Suprapubic skin (tissue), 4 donors: ENCODE measurements at regions not wholly inside any gene's neighbourhood (a gene's known extent, or its start where the extent isn't known, plus 50 kb on each side); places are given as distances from the start of the nearest gene placed in this dataset.

Source experiments
- DNase-seq, 2 donors: peaks; one replicate each; pipeline ENCODE4 v3.0.0-alpha.2; 2019; ENCODE audit warnings: low spot score in 2 of 2
- H3K27ac ChIP-seq: fragments of 200-600 bp; sonication (generic); one replicate; pipeline ENCODE4 v1.5.1; 2019
- H3K27me3 ChIP-seq: fragments of 200-600 bp; sonication (generic); one replicate; pipeline ENCODE4 v1.5.1; 2019
- H3K36me3 ChIP-seq: fragments of 200-600 bp; sonication (generic); one replicate; pipeline ENCODE4 v1.5.1; 2019
- H3K4me1 ChIP-seq: fragments of 200-600 bp; sonication (generic); one replicate; pipeline ENCODE4 v1.5.1; 2019
- H3K4me3 ChIP-seq: fragments of 200-600 bp; sonication (generic); one replicate; pipeline ENCODE4 v1.5.1; 2019; ENCODE audit warnings: mild to moderate bottlenecking
- H3K9me3 ChIP-seq: fragments of 200-600 bp; sonication (generic); one replicate; pipeline ENCODE4 v1.5.1; 2019
- CTCF ChIP-seq, 2 donors: fragments of 200-600 bp in 1 of 2; fragments of 450-650 bp in 1 of 2; sonication (generic) in 1 of 2; IDR thresholded peaks; one replicate each; pipeline ENCODE4 v1.5.1; 2016 to 2019; ENCODE audit warnings: antibody characterized with exemption in 2 of 2, mild to moderate bottlenecking in 1 of 2, moderate library complexity in 1 of 2
- EP300 ChIP-seq: sonication (generic); formaldehyde crosslinking; IDR thresholded peaks from one replicate; pipeline ENCODE4 v1.6.1; 2017; ENCODE audit warnings: antibody characterized with exemption
- POLR2A ChIP-seq, 2 donors: fragments of 450-650 bp; IDR thresholded peaks; one replicate each; pipeline ENCODE4 v1.6.1; 2017; ENCODE audit warnings: antibody characterized with exemption in 2 of 2, mild to moderate bottlenecking in 2 of 2, moderate library complexity in 2 of 2
- POLR2AphosphoS5 ChIP-seq, 3 donors: sonication (generic); formaldehyde crosslinking; IDR thresholded peaks; one replicate each; pipeline ENCODE4 v1.6.1; 2017; ENCODE audit warnings: antibody characterized with exemption in 3 of 3
- WGBS: methylation state at CpG from one replicate; pipeline ENCODE4 v1.1.5; 2018; 5-methylcytosine and 5-hydroxymethylcytosine counted together

GRCh38 chr5:97641081-97641480, 458.0 kb upstream of the RIOK2 start:
- no peaks in the 10 kb centered on the region for H3K36me3 ChIP-seq
- TF ChIP-seq POLR2A (IDR thresholded peaks at IDR 0.05): no peak
- TF ChIP-seq CTCF (IDR thresholded peaks at IDR 0.05): no peak
- TF ChIP-seq POLR2AphosphoS5 (IDR thresholded peaks at IDR 0.05): no peak
- TF ChIP-seq EP300: no peak
- H3K4me3 ChIP-seq: no peak overlapping the region
- no peaks in the 10 kb centered on the region for H3K27me3 ChIP-seq
- no peaks in the 10 kb centered on the region for H3K4me1 ChIP-seq
- 69% methylated on average over 1 of the region's 1 CpG for WGBS
- H3K9me3 ChIP-seq: no peaks in the 10 kb centered on the region
- no peak for DNase-seq
- no peak overlapping the region for H3K27ac ChIP-seq

- no peak for DNase-seq
- H3K4me1 ChIP-seq: no peaks in the 10 kb centered on the region
- no peaks in the 10 kb centered on the region for H3K27me3 ChIP-seq
- no peak overlapping the region for H3K4me3 ChIP-seq
- H3K36me3 ChIP-seq: no peaks in the 10 kb centered on the region
- H3K9me3 ChIP-seq: no peaks in the 10 kb centered on the region
- H3K27ac ChIP-seq: no peak overlapping the region
- TF ChIP-seq CTCF (IDR thresholded peaks at IDR 0.05) (no peak), POLR2AphosphoS5 (IDR thresholded peaks at IDR 0.05) (no peak), POLR2A (IDR thresholded peaks at IDR 0.05) (no peak), EP300 (no peak)
Observed at GRCh38 chr5:97644206-97644605, 461.2 kb upstream of the RIOK2 start.

DNA sequence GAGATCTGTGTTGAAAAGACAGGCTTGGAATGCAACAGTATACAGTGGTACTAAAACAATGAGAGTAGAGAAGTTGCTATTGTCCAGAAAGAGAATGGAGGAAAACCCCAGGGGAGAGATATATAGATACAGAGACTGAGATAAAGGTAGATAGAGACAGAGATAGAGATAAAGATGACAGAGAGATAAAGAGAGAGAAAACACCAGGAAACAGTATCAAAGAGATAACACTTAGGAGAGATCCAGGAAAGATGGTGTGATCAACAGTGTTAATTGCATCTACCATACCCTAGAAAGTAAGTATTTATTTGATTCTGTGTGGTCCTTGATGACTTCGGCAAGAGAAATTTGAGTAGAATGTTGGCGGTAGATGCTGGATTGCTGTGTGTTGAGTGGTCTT, 461.8 kb upstream of the RIOK2 start:
- Histone ChIP-seq H3K9me3 (no peaks in the 10 kb centered on the region), H3K36me3 (no peaks in the 10 kb centered on the region), H3K27me3 (no peaks in the 10 kb centered on the region), H3K4me1 (no peaks in the 10 kb centered on the region), H3K27ac (no peak overlapping the region), H3K4me3 (no peak overlapping the region)
- DNase-seq: no peak
- TF ChIP-seq POLR2A (IDR thresholded peaks at IDR 0.05) (no peak), POLR2AphosphoS5 (IDR thresholded peaks at IDR 0.05) (no peak)
- WGBS: 96% methylated on average over 2 of the region's 2 CpGs

- H3K27me3 ChIP-seq: no peaks in the 10 kb centered on the region
Observed at GRCh38 chr5:97657239-97657638, 474.2 kb upstream of the RIOK2 start.

DNA sequence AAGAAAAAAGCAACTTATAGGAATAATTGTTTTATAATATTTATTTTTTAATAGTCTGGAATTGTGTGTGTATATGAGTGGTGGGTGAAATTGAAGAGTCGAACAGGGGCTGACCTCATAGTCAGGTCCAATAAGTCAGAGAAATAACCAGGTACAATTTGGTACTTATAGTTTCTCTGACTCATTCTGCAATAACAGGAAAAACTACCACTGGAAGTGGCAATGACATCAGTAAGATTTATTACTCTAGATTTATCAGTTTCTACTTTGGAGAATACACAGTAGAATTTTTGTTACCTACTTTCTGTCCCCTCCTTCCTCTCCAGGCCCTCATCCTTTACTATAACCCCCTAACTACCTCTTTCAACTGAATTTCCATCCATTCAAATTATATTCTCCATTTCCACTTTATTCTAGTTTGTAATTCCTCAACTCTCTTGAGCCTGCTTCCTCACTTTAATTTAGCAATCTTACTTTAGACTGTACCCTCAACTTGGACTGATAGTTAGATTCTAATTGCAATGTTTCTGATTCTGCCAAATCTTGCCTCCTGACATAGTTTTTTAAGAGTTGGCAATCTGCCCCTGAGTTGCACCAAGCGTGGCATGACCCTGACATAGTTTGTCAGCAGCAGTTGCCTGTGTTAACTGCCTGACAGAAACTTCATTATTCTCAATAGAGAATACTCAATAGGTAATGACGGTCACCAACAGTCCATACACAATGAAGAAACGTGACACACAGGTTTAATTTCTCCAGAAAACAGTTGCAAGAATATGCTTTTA, 475.3 kb upstream of the RIOK2 start:
- H3K9me3 ChIP-seq: no peaks in the 10 kb centered on the region
- H3K27ac ChIP-seq: no peak overlapping the region
- no peaks in the 10 kb centered on the region for H3K36me3 ChIP-seq
- DNase-seq: no peak
- H3K4me3 ChIP-seq: no peak overlapping the region
- WGBS: 63% methylated on average over 4 of the region's 4 CpGs
- TF ChIP-seq POLR2A (IDR thresholded peaks at IDR 0.05) (no peak), CTCF (IDR thresholded peaks at IDR 0.05) (no peak), POLR2AphosphoS5 (IDR thresholded peaks at IDR 0.05) (no peak), EP300 (no peak)
- no peaks in the 10 kb centered on the region for H3K27me3 ChIP-seq
- no peaks in the 10 kb centered on the region for H3K4me1 ChIP-seq

More at GRCh38 chr5:97657239-97657638, 474.2 kb upstream of the RIOK2 start:
- no peak overlapping the region for H3K27ac ChIP-seq
- no peak for DNase-seq
- no peaks in the 10 kb centered on the region for H3K4me1 ChIP-seq
- WGBS: 74% methylated on average over 1 of the region's 1 CpG
- H3K9me3 ChIP-seq: no peaks in the 10 kb centered on the region
- no peak for TF ChIP-seq POLR2A (IDR thresholded peaks at IDR 0.05)
- TF ChIP-seq POLR2AphosphoS5 (IDR thresholded peaks at IDR 0.05): no peak
- no peak for TF ChIP-seq EP300
- no peak for TF ChIP-seq CTCF (IDR thresholded peaks at IDR 0.05)
- no peaks in the 10 kb centered on the region for H3K36me3 ChIP-seq
- no peak overlapping the region for H3K4me3 ChIP-seq
